Fibroblast of skin of left quadriceps (primary cell): ENCODE measurements at regions not wholly inside any gene's neighbourhood (a gene's known extent, or its start where the extent isn't known, plus 50 kb on each side); places are given as distances from the start of the nearest gene placed in this dataset.

Source experiments
- DNase-seq, 2 experiments: peaks; one replicate each; pipeline ENCODE4 v3.0.0-alpha.2; 2013; ENCODE audit warnings: low read depth in 2 of 2

GRCh38 chr3:194218646-194219453 lies 82.9 kb downstream of the HES1 start:
- DNase-seq: no peak

- DNase-seq: no peak
These were observed 84.0 kb downstream of the HES1 start for GRCh38 chr3:194219826-194220410.

- DNase-seq: no peak
These were observed 85.0 kb downstream of the HES1 start for GRCh38 chr3:194220901-194221326.

DNA sequence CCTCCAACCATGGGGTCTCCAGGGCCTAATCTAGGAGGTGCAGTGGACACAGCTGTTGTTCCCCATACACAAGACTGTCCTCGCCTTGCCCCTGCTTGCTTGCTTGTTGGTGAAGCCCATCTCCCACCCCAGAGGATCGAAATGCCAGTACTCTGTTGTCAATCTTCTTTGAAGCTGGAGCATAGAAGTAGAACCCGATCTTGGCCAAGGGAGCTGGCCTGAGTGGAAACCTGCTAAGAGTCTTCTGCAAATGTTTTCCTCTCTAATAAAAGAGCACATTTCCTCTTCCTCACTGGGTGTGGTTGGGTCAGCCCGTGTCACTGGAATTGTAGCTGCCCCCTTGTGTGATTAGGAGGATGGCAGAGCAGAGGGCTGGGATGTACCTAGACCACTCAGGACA lies 85.4 kb downstream of the HES1 start:
- no peak for DNase-seq

DNA sequence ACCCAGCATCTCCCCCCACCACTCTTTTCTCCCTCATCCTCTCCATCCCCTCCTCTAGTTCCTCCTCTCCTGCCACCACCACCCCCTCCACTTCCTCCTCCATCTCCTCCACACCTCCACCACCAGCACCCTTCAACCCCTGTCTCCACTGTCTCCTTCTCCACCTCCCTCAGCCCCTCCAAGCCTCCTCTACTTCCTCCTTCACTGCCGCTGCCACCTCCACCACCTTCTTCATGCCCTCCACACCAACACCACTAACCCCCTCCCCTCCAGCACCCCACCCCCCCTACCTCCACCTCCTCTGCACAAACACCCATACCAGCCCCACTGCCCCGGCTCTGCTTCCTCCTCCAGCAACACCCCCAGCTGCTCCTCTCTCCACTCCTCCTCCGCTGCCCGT lies 88.0 kb downstream of the HES1 start:
- DNase-seq: no peak

DNA sequence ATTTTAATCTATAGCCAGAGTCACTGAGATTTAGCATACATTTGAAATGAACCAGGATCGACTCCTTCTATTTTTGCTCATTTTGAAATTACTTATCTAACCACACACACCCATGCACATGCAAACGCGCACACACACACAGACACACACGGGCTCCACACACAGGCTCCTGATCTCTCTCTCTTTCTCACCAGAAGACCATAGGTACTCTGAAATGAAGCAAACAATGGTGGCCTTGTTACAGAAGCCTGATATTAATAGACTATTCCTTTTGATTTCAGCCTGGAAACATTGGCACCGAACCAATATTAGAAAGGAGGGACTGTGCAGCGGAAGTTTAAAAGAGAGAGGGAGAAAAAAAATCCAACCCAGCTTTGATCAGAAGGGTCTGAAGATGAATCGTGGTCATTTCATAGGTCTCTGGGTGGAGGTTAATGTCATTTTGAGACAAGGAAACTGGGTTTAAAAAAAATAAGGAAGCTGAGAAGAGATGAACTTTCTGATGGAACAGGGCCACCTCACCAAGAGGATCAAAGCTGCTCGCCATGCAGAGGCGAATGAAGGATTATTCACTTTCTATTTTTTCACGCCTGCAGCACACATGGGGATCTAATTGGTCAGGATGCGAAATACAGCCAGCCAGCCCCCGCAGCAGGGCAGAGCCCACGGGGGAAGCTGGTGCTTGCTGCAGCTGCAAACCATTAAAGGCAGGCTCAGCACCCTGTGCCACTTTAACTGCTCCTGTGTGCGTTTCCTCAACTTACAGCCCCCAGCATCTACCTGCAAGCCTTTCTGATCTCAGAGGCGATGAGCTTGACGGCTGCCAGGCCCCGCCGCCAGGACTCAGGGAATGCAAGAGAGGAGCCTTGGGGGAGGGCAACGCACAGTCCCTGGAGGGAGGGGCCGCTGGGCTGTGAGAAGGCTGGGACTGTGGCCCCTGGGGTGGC lies 88.8 kb downstream of the HES1 start:
- no peak for DNase-seq

- DNase-seq: no peak
These were observed 89.5 kb downstream of the HES1 start for GRCh38 chr3:194225418-194225812.

DNA sequence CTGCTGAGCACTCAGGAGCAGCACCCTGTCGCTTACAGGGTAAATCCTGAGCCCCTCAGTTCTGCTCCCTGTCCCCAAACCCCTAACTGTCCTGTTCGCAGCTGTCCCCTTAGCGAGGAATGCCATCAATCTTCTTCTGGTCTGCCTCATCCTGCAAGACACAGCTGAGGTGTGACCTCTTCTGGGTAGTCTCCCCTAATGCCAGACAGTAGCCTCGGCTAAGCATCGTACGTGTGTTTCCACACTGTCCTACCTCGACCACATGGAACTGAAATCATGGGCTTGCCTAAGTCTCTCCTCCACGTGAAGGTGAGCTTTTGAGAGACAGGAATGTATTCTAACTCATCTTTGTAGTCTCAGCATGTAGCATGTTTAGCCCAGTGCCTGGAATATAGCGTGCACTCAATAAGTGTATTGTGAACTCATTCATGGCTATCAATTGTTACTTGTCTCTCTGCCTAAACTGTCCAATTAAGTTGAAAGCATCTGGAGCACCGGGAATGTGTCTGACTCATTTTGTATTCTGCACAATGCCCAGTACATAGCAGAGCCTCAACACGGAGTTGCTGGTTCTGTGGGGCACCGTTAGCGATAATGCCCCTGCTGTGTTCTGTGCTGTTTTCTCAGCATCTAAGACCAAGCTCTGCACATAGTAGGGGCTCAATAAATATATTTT lies 90.2 kb downstream of the HES1 start:
- no peak for DNase-seq

DNA sequence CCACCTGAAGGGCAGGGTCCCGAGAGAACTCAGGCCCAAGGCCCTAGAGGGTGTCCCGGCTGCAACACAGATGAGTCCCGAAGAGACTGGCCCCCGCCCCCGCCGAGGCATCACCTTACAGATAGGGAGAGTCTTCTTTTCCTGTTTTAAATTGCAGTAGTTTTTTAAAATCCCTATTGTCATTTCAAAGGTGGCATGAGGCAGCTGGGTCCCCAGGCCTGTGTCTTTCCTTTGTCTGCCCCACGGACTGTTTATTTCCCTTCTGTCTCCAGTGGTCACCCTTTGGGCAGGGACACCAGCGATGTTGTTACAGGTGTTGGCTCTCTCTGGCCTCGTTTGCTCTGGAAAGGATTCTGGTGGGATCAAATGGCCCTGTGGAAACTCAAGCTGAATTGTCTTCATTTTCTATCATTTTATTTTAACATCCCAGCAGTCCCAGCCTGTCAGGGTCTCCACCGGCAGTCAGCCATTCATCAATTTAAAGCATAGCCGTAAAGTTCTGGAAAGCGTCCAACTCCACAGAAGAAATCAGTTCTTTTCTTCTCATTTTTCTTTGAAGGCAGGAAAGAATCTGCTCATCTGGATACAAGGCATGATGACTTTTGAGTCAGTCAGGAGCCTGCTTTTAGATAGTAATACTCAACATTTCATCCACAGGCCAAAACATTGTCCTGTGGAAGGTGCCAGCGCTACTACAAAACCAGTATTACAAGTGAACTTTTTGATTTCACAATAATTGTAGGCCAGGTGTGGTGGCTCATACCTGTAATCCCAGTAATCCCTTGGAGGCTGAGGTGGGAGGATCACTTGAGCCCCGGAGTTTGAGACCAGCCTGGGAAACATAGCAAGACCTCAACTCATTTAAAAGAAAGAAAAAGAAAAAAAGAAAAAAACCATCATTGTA lies 96.2 kb downstream of the HES1 start:
- no peak for DNase-seq

DNA sequence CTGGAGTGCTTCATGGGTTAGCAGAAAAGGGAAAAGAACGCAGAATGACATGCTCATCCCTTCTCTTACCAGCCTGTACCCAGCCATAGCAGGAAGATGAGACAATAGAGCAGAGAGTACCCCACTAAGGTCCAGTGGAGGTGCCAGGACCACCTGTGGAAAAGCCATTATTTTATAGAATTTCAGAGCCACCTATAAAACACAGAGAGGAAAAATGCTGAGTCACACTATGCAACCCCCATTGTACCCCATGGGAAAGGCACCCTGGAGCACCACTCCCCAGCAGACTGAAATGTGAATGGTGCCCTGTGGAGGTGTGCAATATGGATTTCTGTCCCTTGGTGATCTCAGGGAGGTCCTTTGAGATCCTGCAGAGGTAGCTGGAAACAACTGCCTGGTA lies 97.2 kb downstream of the HES1 start:
- DNase-seq: no peak

DNA sequence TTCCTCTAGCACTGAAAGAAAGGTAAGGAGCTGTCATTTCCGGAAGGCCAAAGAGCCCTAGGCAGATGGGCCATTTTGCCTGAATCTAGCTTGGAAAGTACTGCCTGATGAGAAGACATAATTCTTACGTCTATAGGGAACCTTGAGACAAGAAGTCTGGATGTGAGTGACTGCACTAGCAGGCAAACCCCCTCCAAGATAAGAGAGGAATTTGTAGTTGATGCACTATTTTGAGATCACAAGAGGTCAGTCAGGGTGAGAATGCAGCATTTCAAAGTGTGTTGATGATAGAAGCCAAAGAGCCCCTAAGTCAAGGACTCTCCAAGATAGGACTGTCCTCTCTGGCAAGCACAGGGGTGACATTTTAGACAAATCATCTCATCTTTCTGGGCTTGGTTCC lies 99.2 kb downstream of the HES1 start:
- DNase-seq: no peak

DNA sequence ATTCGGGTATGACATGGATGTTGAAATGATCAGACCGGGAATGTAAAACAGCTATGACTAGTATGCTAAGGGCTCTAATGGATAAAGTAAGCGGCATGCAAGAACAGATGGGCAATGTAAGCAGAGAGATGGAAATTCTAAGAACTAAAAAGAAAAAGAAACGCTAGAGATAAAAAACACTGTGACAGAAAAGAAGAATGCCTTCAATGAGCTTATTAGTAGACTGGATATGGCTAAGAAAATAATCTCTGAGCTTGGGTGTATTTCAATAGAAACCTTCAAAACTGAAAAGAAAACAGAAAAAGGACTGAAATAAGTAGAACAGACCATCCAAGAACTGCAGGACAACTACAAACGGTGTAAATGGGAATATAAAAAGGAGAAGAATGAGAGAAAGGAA lies 101.2 kb downstream of the HES1 start:
- DNase-seq: no peak

- no peak for DNase-seq
These were observed 104.8 kb downstream of the HES1 start for GRCh38 chr3:194240766-194241165.

DNA sequence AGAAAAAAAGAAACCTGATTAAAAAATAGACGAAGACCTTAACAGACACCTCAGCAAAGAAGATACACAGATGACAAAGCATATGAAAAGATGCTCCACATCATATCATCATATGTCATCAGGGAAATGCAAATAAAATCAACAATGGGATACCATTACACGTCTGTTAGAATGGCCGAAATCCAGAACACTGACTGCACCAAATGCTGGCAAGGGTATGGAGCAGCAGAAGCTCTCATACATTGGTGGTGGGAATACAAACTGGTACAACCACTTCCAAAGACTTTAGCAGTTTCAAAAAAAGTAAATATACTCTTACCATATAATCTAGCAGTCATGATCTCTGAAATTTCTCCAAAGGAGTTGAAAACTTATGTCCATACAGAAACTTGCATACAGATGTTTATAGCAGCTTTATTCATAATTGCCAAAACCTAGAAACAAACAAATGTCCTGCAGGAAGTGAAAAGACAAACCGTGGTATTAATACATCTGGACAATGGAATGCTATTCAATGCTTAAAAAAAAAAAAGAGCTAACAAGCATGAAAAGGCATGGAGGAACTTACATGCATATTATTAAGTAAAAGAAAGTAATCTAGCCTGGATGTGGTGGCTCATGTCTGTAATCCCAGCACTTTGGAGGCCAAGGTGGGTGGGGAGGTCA lies 107.4 kb downstream of the HES1 start:
- DNase-seq: no peak

- no peak for DNase-seq
These were observed 107.0 kb downstream of the CPN2 start for GRCh38 chr3:194244167-194244566.

GRCh38 chr3:194245474-194245873 lies 105.7 kb downstream of the CPN2 start:
- DNase-seq: no peak

DNA sequence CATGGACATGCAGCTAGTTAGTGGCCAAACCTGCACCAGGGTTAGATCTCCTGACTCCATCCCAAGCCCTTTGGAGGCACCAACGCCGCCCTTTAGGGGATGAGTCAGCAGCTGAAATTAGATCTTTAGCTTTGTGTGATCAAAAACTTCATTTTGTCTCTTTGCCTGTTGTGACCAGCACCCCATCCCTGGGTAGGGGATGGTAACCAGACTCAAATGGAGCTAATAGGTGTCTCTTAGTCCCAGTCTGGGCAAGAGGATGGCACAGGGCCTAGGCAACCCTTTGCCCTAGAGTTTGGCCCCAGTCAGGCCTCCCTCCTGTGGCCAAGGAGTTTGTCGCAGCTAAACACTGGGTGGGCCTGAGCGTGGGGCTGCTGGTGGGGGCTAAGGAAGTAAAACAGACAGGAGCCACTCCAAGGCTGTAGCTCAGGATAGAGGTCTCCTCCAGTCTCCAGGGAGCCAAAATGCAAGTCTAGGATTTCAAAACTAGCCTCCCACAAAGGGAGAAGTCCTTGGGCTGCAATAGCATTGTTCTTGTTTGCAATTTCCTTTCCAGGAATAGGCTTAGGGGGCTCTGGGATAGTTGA lies 105.1 kb downstream of the CPN2 start:
- no peak for DNase-seq

- no peak for DNase-seq
These were observed 104.3 kb downstream of the CPN2 start for GRCh38 chr3:194246709-194247349.

GRCh38 chr3:194247350-194247740 lies 103.8 kb downstream of the CPN2 start:
- no peak for DNase-seq
